GM18870 (cell line): ENCODE measurements at regions not wholly inside any gene's neighbourhood (a gene's known extent, or its start where the extent isn't known, plus 50 kb on each side); places are given as distances from the start of the nearest gene placed in this dataset.
"Not testable (repeated sequence)": the region's sequence is repeated elsewhere in the genome, so short reads cannot be mapped to it uniquely, and the experiment has no call there.

Experiments
- ATAC-seq: cut with Tn5 transposase; IDR thresholded peaks from one replicate; pipeline ENCODE4 v1.9.1; 2021; ENCODE audit warnings: moderate library complexity; ENCODE audit not compliant: unreplicated experiment

- ATAC-seq = no peak
These were observed 101.2 kb upstream of the WDR11 start for GRCh38 chr10:120749856-120750566.

- ATAC-seq = no peak
These were observed 95.4 kb upstream of the WDR11 start for GRCh38 chr10:120755771-120756170.

GRCh38 chr10:120760253-120760652 lies 90.9 kb upstream of the WDR11 start:
- no peak for ATAC-seq

- no peak for ATAC-seq
These were observed 89.2 kb upstream of the WDR11 start for GRCh38 chr10:120761951-120762350.

- no peak for ATAC-seq
These were observed 85.8 kb upstream of the WDR11 start for GRCh38 chr10:120765226-120765803.

- no peak for ATAC-seq
These were observed 82.9 kb upstream of the WDR11 start for GRCh38 chr10:120768227-120768626.

- ATAC-seq = no peak
These were observed 80.7 kb upstream of the WDR11 start for GRCh38 chr10:120770496-120770895.

GRCh38 chr10:120776442-120776841 lies 74.7 kb upstream of the WDR11 start:
- ATAC-seq = no peak

GRCh38 chr10:120782336-120782735 lies 68.8 kb upstream of the WDR11 start:
- no peak for ATAC-seq

- ATAC-seq = no peak
These were observed 68.1 kb upstream of the WDR11 start for GRCh38 chr10:120783098-120783497.

GRCh38 chr10:120783867-120784266 lies 67.3 kb upstream of the WDR11 start:
- ATAC-seq = no peak

GRCh38 chr10:120788771-120789170 lies 62.4 kb upstream of the WDR11 start:
- no peak for ATAC-seq

- ATAC-seq = no peak
These were observed 61.6 kb upstream of the WDR11 start for GRCh38 chr10:120789303-120790203.

GRCh38 chr10:120791316-120791715 lies 59.8 kb upstream of the WDR11 start:
- ATAC-seq = no peak

- no peak for ATAC-seq
These were observed 58.1 kb upstream of the WDR11 start for GRCh38 chr10:120793088-120793487.

- no peak for ATAC-seq
These were observed 56.8 kb upstream of the WDR11 start for GRCh38 chr10:120794390-120794789.

- not testable (repeated sequence) for ATAC-seq
These were observed 52.9 kb upstream of the WDR11 start for GRCh38 chr10:120798276-120798675.

GRCh38 chr10:120799849-120800248 lies 51.3 kb upstream of the WDR11 start:
- ATAC-seq = no peak

GRCh38 chr10:120800528-120801323 lies 50.4 kb upstream of the WDR11 start:
- no peak for ATAC-seq
